ENCODE measurements at regions not wholly inside any gene's neighbourhood (a gene's known extent, or its start where the extent isn't known, plus 50 kb on each side); places are given as distances from the start of the nearest gene placed in this dataset.
"Not testable (repeated sequence)": the region's sequence is repeated elsewhere in the genome, so short reads cannot be mapped to it uniquely, and the experiment has no call there.

DNA sequence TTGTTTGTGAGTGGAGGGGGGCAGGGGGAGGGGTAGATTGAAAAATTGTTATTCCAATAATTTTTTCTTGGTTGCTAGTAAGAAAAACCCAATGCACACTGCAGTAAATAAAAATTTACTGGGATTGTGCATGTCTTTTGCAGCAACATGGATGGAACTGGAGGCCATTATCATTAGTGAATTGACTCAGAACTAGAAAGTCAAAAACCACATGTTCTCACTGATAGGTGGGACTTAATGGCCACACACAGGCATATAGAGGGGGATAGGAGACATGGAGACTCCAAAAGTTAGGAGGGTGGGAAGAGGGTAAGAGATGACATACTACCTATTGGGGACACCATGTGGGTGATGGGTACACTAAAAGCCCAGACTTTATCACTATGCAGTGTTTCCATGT lies 67.2 kb downstream of the BUB3 start:
- no peak overlapping the region for H3K4me3 ChIP-seq (replicated peaks; ENCODE audit: low read depth, low read length)
- TF ChIP-seq, protein P1, sequence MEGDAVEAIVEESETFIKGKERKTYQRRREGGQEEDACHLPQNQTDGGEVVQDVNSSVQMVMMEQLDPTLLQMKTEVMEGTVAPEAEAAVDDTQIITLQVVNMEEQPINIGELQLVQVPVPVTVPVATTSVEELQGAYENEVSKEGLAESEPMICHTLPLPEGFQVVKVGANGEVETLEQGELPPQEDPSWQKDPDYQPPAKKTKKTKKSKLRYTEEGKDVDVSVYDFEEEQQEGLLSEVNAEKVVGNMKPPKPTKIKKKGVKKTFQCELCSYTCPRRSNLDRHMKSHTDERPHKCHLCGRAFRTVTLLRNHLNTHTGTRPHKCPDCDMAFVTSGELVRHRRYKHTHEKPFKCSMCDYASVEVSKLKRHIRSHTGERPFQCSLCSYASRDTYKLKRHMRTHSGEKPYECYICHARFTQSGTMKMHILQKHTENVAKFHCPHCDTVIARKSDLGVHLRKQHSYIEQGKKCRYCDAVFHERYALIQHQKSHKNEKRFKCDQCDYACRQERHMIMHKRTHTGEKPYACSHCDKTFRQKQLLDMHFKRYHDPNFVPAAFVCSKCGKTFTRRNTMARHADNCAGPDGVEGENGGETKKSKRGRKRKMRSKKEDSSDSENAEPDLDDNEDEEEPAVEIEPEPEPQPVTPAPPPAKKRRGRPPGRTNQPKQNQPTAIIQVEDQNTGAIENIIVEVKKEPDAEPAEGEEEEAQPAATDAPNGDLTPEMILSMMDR (IDR thresholded peaks at IDR 0.05; ENCODE audit: low read depth, low read length, missing control alignments), result no peak
- DNase-seq (ENCODE audit: extremely low read depth, low read depth), result no peak

DNA sequence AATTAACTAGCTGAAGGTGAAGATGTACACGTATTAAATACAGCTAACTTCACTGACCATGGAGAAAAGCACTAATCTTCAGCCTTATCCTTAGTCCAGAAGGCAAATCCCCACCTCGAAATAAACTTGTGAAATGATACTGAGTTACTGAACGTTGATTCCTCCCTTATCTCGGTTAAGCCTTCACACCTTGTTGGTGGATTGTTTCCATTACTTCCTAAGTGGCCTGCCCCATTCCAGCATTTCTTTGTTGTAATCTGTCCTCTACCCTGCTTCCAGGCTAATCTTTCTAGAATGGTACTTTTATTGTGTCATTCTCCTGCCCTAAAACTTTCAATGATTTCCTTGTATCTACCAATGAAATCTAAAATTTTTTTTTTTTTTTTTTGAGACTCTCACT lies 68.6 kb downstream of the BUB3 start:
- no peak overlapping the region for H3K4me3 ChIP-seq (replicated peaks; ENCODE audit: low read depth, low read length)
- DNase-seq (ENCODE audit: extremely low read depth, low read depth), result no peak
- TF ChIP-seq, protein P1 (IDR thresholded peaks at IDR 0.05; ENCODE audit: low read depth, low read length, missing control alignments), result no peak

DNA sequence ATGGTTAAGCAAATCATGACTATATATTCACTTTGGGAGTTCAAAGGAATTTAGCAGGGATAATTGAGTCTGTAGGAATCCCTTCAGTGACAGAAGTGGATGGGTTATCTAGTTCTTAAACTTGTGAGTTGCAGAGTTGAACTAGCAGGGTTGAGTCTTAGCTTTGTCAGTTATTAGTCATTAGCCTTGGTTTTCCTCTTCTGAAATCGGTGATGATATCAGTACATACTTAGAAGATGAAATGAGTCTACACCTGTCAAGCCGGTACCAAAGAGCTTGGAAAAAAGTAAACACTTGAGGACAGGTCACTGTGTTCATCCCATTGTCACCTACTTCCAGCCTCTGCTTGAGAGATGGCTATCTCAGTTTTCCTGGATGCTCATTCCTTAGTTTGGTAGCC lies 73.5 kb downstream of the BUB3 start:
- TF ChIP-seq, protein P1 (IDR thresholded peaks at IDR 0.05; ENCODE audit: low read depth, low read length, missing control alignments), result no peak
- H3K4me3 ChIP-seq (replicated peaks; ENCODE audit: low read depth, low read length), result no peak overlapping the region
- no peak for DNase-seq (ENCODE audit: extremely low read depth, low read depth)

DNA sequence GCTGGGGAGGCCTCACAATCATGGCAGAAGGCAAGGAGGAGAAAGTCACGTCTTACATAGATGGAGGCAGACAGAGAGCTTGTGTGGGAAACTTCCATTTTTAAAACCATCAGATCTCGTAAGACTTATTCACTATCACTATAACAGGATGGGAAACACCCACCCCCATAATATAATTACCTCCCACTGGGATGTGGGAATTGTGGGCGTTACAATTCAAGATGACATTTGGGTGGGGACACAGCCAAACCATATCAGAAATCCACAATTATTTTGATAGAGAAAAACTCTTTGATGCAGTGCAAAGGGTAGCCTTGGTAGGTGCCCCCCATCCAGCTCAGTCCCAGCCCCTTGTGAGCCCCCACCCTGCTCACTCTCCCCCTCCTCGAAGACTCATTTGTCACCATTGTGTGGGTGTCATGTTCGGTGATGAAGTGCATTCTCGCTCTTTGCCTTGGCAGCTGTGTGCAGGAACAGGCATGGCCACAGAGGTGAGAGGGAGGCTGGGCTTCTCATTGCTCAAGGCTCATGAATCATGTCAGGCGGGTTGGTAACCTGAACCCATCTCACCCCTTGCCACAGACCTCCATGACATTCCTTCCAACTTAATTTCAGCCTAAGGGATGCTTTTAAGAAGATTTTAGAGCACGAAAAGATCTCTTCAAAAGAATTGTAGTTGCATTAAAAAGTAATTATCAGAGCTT lies 75.9 kb downstream of the BUB3 start:
- H3K4me3 ChIP-seq (replicated peaks; ENCODE audit: low read depth, low read length), result no peak overlapping the region
- TF ChIP-seq, protein P1 (IDR thresholded peaks at IDR 0.05; ENCODE audit: low read depth, low read length, missing control alignments), result no peak
- DNase-seq (ENCODE audit: extremely low read depth, low read depth), result no peak

DNA sequence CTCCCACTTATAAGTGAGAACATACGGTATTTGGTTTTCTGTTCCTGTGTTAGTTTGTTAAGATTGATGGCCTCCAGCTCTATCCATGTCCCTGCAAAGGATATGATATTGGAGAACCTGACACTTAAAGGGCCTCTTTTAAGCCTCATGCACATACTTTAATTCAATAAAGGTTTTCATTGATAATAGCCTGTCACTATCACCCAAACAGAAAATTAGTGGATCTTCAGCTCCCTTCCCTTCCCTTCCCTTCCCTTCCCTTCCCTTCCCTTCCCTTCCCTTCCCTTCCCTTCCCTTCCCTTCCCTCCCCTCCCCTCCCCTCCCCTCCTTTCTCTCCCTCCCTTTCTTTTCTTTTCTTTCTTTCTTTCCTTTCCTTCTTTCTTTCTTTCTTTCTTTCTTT lies 78.7 kb downstream of the BUB3 start:
- DNase-seq (ENCODE audit: extremely low read depth, low read depth); H3K4me3 ChIP-seq (replicated peaks; ENCODE audit: low read depth, low read length): not testable (repeated sequence)

DNA sequence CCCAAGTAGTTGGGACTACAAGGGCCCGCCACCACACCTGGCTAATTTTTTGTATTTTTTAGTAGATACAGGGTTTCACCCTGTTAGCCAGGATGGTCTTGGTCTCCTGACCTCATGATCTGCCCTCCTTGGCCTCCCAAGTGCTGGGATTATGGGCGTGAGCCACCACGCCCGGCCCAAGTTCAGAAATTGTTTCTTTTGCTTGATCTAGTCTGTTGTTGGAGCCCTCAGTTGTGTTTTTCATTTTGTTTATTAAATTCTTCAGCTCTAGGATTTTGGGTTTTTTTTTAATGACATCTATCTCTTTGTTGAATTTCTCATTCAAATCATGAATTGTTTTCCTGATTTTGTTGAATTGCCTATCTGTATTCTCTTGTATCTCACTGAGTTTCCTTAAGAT lies 80.8 kb downstream of the BUB3 start:
- not testable (repeated sequence) for DNase-seq (ENCODE audit: extremely low read depth, low read depth)

DNA sequence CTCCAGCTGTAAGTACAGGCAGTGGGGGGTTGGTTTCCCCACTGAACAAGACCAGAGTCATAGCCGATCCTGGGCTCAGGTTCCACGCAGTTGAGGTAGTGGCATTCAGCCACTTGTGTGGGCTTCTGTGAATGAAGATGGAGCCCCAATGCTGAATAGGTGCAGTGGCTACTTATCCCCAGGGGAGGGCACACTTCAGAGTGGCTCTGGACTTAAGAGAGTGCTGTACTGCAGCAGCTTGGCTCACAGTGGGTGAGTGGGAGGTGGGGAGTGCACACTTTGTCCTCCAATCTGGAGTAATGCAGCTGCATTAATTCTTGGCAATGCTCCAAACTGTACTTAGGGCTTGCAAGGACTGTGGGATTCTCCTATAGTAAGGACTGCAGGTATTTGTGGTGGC lies 81.9 kb downstream of the BUB3 start:
- TF ChIP-seq, protein P1 (IDR thresholded peaks at IDR 0.05; ENCODE audit: low read depth, low read length, missing control alignments), result no peak
- no peak overlapping the region for H3K4me3 ChIP-seq (replicated peaks; ENCODE audit: low read depth, low read length)
- no peak for DNase-seq (ENCODE audit: extremely low read depth, low read depth)

More for the DNA sequence above, 80.8 kb downstream of the BUB3 start:
- not testable (repeated sequence) for H3K4me3 ChIP-seq (replicated peaks; ENCODE audit: low read depth, low read length)

DNA sequence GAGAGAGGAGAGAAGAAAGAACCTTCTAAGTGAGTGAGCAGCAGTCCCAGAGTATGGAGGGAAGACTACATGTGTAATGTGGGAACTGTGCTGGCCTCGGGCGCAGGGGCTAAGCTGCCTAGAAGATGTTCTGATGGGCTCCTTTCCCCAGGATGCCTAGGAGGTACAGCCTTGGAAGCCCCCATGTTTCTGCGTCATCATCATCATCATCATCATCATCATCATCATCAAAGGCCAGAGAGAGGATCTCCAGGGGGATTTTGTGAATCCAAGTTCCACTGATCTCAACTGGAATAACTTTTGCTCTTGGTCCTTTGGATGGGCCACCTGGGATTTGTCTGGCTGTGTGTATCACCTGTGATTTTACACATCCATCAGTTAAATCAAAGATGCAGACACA lies 86.0 kb downstream of the BUB3 start:
- DNase-seq (ENCODE audit: extremely low read depth, low read depth), result no peak
- H3K4me3 ChIP-seq (replicated peaks; ENCODE audit: low read depth, low read length), result no peak overlapping the region
- TF ChIP-seq, protein P1 (IDR thresholded peaks at IDR 0.05; ENCODE audit: low read depth, low read length, missing control alignments), result no peak

Measured in HFF-Myc (cell line).